K562 (cell line): ENCODE measurements at regions not wholly inside any gene's neighbourhood (a gene's known extent, or its start where the extent isn't known, plus 50 kb on each side); places are given as distances from the start of the nearest gene placed in this dataset.

Experiments
- ATAC-seq: fragments of 200-7000 bp; cut with Tn5 transposase; 3 replicates; pipeline ENCODE4 v1.9.1; 2020; ENCODE audit warnings: moderate library complexity
- BruUV-seq: library from RNA; stranded (reverse); fragments of 400-500 nt; replicated peaks from 2 replicates; lab custom pipeline; 2021; lab: Mats Ljungman, UMichigan
- CTCF ChIA-PET: fragments of 300-600 bp; formaldehyde crosslinking; extraction: SDS; loops from one replicate; lab custom pipeline; 2021; ENCODE audit warnings: low intra/inter-chr PET ratio; lab: Yijun Ruan, JAX
- POLR2A ChIA-PET: fragments of 300-600, 350-650 bp; sonication (Branson Sonifier 250); formaldehyde crosslinking; extraction: SDS; loops from one replicate; lab custom pipeline; 2021; ENCODE audit warnings: antibody characterized with exemption, inconsistent platforms; lab: Yijun Ruan, JAX
- DNase-seq, 4 experiments: peaks; one replicate each; pipeline versions ENCODE4 v3.0.0 to v3.0.0-alpha.2; 2011 to 2018; ENCODE audit warnings: low spot score in 3 of 4, mixed read lengths in 3 of 4; ENCODE audit errors: extremely low read depth in 1 of 4
- FAIRE-seq: peaks from 2 replicates; lab custom pipeline; 2011; peaks lifted over from hg19 to GRCh38; lab: Jason Lieb, UNC
- H2AFZ ChIP-seq: 2 replicates; pipeline ENCODE4 v1.6.0; 2011; ENCODE audit warnings: low read depth, low read length, control low read depth, inconsistent platforms
- H3K27ac ChIP-seq: fragments of 200-600 bp; 3 replicates; pipeline ENCODE4 v1.8.0; 2011; ENCODE audit warnings: low read depth, mild to moderate bottlenecking, control low read depth, inconsistent platforms, low read length, moderate library complexity, mixed read lengths; ENCODE audit errors: extremely low read depth
- H3K27me3 ChIP-seq, 2 experiments: fragments of 300-600 bp in 1 of 2; 2 replicates in 1 of 2; 3 replicates in 1 of 2; pipeline versions ENCODE4 v1.6.0 to v1.8.0; 2011; ENCODE audit warnings: inconsistent platforms in 2 of 2, low read length in 2 of 2, mild to moderate bottlenecking in 1 of 2, mixed read lengths in 1 of 2, moderate library complexity in 1 of 2; ENCODE audit not compliant: control insufficient read depth in 2 of 2, insufficient read depth in 2 of 2
- H3K36me3 ChIP-seq: fragments of 300-600 bp; 3 replicates; pipeline ENCODE4 v1.8.0; 2011; ENCODE audit warnings: mild to moderate bottlenecking, low read length, inconsistent platforms; ENCODE audit not compliant: control insufficient read depth, insufficient read depth
- H3K4me1 ChIP-seq, 2 experiments: fragments of 200-600 bp in 1 of 2; replicated peaks in 1 of 2; 2 replicates in 1 of 2; 3 replicates in 1 of 2; pipeline versions ENCODE4 v1.5.1 to v1.8.0; 2011; ENCODE audit warnings: inconsistent platforms in 2 of 2, low read length in 2 of 2, mild to moderate bottlenecking in 1 of 2, mixed read lengths in 1 of 2, moderate library complexity in 1 of 2; ENCODE audit not compliant: control insufficient read depth in 2 of 2, insufficient read depth in 2 of 2
- H3K4me2 ChIP-seq: 2 replicates; pipeline ENCODE4 v1.6.1; 2011; ENCODE audit warnings: low read length, control low read depth, inconsistent platforms, mixed read lengths; ENCODE audit not compliant: insufficient read depth
- H3K4me3 ChIP-seq: fragments of 200-600 bp; sonication (generic), shearing (Covaris generic); 2 replicates; pipeline ENCODE4 v1.5.1; 2016; ENCODE audit warnings: control low read depth, inconsistent platforms
- H3K79me2 ChIP-seq: fragments of 200-600 bp; 3 replicates; pipeline ENCODE4 v1.8.0; 2011; ENCODE audit warnings: low read length, inconsistent platforms; ENCODE audit not compliant: control insufficient read depth, insufficient read depth
- H3K9ac ChIP-seq, 2 experiments: 2 replicates each; pipeline versions ENCODE4 v1.6.0 to v1.6.1; 2011; ENCODE audit warnings: low read depth in 2 of 2, low read length in 2 of 2, control low read depth in 1 of 2, inconsistent platforms in 1 of 2, mild to moderate bottlenecking in 1 of 2, mixed read lengths in 1 of 2; ENCODE audit not compliant: insufficient read depth in 1 of 2
- H3K9me1 ChIP-seq: one replicate; pipeline ENCODE4 v1.6.0; 2011; ENCODE audit warnings: inconsistent platforms, mild to moderate bottlenecking, low read length, moderate library complexity; ENCODE audit not compliant: control insufficient read depth, insufficient read depth
- H3K9me3 ChIP-seq: replicated peaks from 2 replicates; pipeline ENCODE4 v1.5.1; 2011; ENCODE audit warnings: low read depth, low read length, inconsistent platforms; ENCODE audit not compliant: control insufficient read depth, insufficient read depth
- H4K20me1 ChIP-seq: replicated peaks from 2 replicates; pipeline ENCODE4 v1.6.1; 2011; ENCODE audit warnings: low read length, inconsistent platforms, mixed read lengths; ENCODE audit not compliant: control insufficient read depth, insufficient read depth
- DACH1 ChIP-seq: fragments of 450-650 bp; IDR thresholded peaks from 2 replicates; pipeline ENCODE4 v1.6.1; 2018; ENCODE audit not compliant: partially characterized antibody
- TARDBP ChIP-seq: fragments of 450-650 bp; IDR thresholded peaks from 2 replicates; pipeline ENCODE4 v1.6.1; 2016
- ZBTB8A ChIP-seq: fragments of 450-650 bp; IDR thresholded peaks from 2 replicates; pipeline ENCODE4 v1.6.1; 2018; ENCODE audit warnings: mild to moderate bottlenecking, moderate library complexity; ENCODE audit not compliant: partially characterized antibody
- ZC3H11A ChIP-seq: IDR thresholded peaks from 2 replicates; pipeline ENCODE4 v1.6.1; 2012; ENCODE audit warnings: low read depth, low read length, improper control_type of control experiment
- ZNF561 ChIP-seq: fragments of 450-650 bp; formaldehyde crosslinking; conservative IDR thresholded peaks from 2 replicates; pipeline ENCODE4 v1.4.0; 2020; ENCODE audit warnings: mild to moderate bottlenecking, moderate library complexity
- ZSCAN29 ChIP-seq: fragments of 450-650 bp; IDR thresholded peaks from 2 replicates; pipeline ENCODE4 v1.6.1; 2017
- WGBS: fragments of 100-300 bp; shearing (Covaris generic); methylation state at CpG from one replicate; pipeline ENCODE4 v1.1.6; 2016; ENCODE audit warnings: low coverage, mixed read lengths; ENCODE audit not compliant: insufficient coverage; ENCODE audit errors: missing lambda C conversion rate; 5-methylcytosine and 5-hydroxymethylcytosine counted together
- in situ Hi-C: fragments of 300-500 bp; cut with MboI; formaldehyde crosslinking; loops from 4 replicates; pipeline ENCODE4 v1.15.0; 2018; ENCODE audit warnings: inconsistent platforms, mixed read lengths
- intact Hi-C: fragments of 100-400 bp; cut with micrococcal nuclease; formaldehyde crosslinking; loops from 2 replicates; pipeline ENCODE4 v1.14.2; 2022
- TF ChIP-seq, protein P1 (sequence below): fragments of 450-650 bp; IDR thresholded peaks from 2 replicates; pipeline ENCODE4 v1.6.1; 2017; ENCODE audit warnings: antibody characterized with exemption, mild to moderate bottlenecking
- TF ChIP-seq, protein P2 (sequence below): fragments of 450-650 bp; IDR thresholded peaks from 2 replicates; pipeline ENCODE4 v1.6.1; 2016; ENCODE audit warnings: low read depth, mild to moderate bottlenecking, moderate library complexity

DNA sequence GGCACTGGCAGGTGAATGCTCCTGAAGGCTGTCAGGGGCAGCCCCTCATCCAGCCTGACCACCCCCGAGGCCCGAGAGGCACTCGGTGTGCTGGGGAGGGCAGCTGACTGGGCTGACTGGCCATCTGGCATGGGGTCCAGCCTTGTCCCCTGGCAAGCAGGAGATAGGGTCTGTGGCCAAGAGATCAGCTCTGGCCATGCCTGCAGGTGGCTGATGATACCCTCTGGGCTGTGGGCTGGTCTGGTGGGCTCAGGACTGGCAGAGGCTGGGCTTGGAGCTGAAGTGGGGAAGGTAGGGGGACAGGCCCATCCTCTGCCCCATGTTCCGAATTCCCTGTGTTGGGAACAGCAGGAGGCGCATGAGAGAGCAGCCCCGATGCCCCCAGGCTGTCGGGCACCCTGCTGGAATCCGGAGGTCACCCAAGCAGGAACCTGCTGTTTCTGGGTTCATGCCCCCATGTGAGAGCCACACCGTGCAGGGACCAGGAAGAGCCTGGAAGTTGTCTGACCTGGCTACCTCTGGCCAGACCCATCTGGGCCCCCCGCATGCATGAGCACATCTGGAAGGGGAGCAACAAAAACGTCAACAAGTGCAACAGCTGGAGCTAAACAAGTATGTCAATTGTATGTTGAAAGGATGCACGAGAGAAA lies 527.0 kb downstream of the TBC1D22A start (continued):
- TF ChIP-seq, protein P1, sequence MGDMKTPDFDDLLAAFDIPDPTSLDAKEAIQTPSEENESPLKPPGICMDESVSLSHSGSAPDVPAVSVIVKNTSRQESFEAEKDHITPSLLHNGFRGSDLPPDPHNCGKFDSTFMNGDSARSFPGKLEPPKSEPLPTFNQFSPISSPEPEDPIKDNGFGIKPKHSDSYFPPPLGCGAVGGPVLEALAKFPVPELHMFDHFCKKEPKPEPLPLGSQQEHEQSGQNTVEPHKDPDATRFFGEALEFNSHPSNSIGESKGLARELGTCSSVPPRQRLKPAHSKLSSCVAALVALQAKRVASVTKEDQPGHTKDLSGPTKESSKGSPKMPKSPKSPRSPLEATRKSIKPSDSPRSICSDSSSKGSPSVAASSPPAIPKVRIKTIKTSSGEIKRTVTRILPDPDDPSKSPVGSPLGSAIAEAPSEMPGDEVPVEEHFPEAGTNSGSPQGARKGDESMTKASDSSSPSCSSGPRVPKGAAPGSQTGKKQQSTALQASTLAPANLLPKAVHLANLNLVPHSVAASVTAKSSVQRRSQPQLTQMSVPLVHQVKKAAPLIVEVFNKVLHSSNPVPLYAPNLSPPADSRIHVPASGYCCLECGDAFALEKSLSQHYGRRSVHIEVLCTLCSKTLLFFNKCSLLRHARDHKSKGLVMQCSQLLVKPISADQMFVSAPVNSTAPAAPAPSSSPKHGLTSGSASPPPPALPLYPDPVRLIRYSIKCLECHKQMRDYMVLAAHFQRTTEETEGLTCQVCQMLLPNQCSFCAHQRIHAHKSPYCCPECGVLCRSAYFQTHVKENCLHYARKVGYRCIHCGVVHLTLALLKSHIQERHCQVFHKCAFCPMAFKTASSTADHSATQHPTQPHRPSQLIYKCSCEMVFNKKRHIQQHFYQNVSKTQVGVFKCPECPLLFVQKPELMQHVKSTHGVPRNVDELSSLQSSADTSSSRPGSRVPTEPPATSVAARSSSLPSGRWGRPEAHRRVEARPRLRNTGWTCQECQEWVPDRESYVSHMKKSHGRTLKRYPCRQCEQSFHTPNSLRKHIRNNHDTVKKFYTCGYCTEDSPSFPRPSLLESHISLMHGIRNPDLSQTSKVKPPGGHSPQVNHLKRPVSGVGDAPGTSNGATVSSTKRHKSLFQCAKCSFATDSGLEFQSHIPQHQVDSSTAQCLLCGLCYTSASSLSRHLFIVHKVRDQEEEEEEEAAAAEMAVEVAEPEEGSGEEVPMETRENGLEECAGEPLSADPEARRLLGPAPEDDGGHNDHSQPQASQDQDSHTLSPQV = no peak
- TF ChIP-seq, protein P2, sequence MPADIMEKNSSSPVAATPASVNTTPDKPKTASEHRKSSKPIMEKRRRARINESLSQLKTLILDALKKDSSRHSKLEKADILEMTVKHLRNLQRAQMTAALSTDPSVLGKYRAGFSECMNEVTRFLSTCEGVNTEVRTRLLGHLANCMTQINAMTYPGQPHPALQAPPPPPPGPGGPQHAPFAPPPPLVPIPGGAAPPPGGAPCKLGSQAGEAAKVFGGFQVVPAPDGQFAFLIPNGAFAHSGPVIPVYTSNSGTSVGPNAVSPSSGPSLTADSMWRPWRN = no peak
- no peak for TF ChIP-seq ZNF561

DNA sequence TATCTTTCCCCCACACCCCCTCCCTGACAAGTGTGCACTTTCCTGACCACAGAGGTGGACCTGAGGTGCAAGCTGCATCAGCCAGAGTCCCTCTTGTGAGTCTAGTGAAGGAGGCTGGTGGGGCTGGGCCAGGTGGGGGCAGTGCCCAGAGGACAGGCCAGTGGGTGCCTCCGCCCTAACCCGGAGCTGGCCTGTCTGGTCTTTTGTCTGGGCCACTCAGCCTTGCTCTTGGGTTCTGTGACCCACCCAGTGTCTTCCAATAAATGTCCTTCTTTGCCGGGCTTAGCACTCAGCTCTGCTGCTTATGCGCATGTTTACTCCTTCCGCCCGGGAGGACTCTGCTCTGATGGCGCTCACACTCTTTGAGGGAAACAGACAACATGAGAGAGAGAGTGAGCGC lies 526.2 kb downstream of the TBC1D22A start:
- no peaks in the 10 kb centered on the region for H3K9me1 ChIP-seq
- no peaks in the 10 kb centered on the region; the same call in 1 of the 2 replicates for H4K20me1 ChIP-seq
- FAIRE-seq (no peak), ATAC-seq (no peak), DNase-seq (no peak)
- H3K4me2 ChIP-seq = no peak overlapping the region
- in situ Hi-C loops = no loop called here
- TF ChIP-seq ZSCAN29 (no peak), DACH1 (no peak), TARDBP (no peak), ZBTB8A (no peak), ZC3H11A (no peak)
- intact Hi-C loops = no loop called here
- peaks cover 3 to 44% of the 10 kb centered on the region in 2 experiments; a peak in 4 of 5 replicates for H3K27me3 ChIP-seq
- no peak overlapping the region for H2AFZ ChIP-seq
- H3K4me1 ChIP-seq = no peaks in the 10 kb centered on the region
- H3K9ac ChIP-seq = no peak overlapping the region
- no peak overlapping the region for H3K27ac ChIP-seq
- no TSS peak for BruUV-seq
- WGBS = 3% methylated on average over 8 of the region's 8 CpGs
- no peaks in the 10 kb centered on the region for H3K9me3 ChIP-seq
- ChIA-PET CTCF (no interaction called here), POLR2A (no interaction called here)
- H3K36me3 ChIP-seq = no peaks in the 10 kb centered on the region
- no peaks in the 10 kb centered on the region for H3K79me2 ChIP-seq
- no peak overlapping the region for H3K4me3 ChIP-seq
